Naive thymus-derived CD8-positive, alpha-beta T cell (primary cell): ENCODE measurements at regions not wholly inside any gene's neighbourhood (a gene's known extent, or its start where the extent isn't known, plus 50 kb on each side); places are given as distances from the start of the nearest gene placed in this dataset.

Experiments used
- ATAC-seq, 2 donors: fragments of 150-1000 bp; cut with Tn5 transposase in 1 of 2; sonication (Bioruptor Pico), chemical (Tn5 transposase) in 1 of 2; 1 replicate in 1 of 2; 2 replicates in 1 of 2; pipeline ENCODE4 v1.10.0; 2021; ENCODE audit warnings: mild to moderate bottlenecking in 2 of 2, moderate library complexity in 2 of 2
- POLR2A ChIA-PET: fragments of 350-600 bp; sonication (Branson Sonifier 250); formaldehyde crosslinking; loops from one replicate; lab custom pipeline; 2021; ENCODE audit warnings: antibody characterized with exemption; lab: Charles Lee
- DNase-seq, 10 donors: peaks; one replicate each; pipeline versions ENCODE4 v3.0.0 to v3.0.0-alpha.2; 2020 to 2022
- H3K27ac Mint-ChIP-seq, 10 donors: one replicate each; pipeline ENCODE4 v1.8.0; 2020 to 2022; ENCODE audit warnings: mild to moderate bottlenecking in 10 of 10, mixed read lengths in 10 of 10, moderate library complexity in 4 of 10, inconsistent platforms in 1 of 10
- H3K27me3 Mint-ChIP-seq, 5 donors: one replicate each; pipeline ENCODE4 v1.8.0; 2021 to 2022; ENCODE audit warnings: mixed read lengths in 5 of 5
- H3K36me3 Mint-ChIP-seq, 3 donors: one replicate each; pipeline ENCODE4 v1.8.0; 2020 to 2022; ENCODE audit warnings: mixed read lengths in 3 of 3, mild to moderate bottlenecking in 2 of 3, inconsistent platforms in 1 of 3
- H3K4me1 Mint-ChIP-seq, 4 donors: one replicate each; pipeline ENCODE4 v1.8.0; 2021 to 2022; ENCODE audit warnings: mixed read lengths in 4 of 4
- H3K4me3 Mint-ChIP-seq, 10 donors: one replicate each; pipeline ENCODE4 v1.8.0; 2020 to 2022; ENCODE audit warnings: mild to moderate bottlenecking in 10 of 10, mixed read lengths in 10 of 10, moderate library complexity in 6 of 10, inconsistent platforms in 1 of 10
- H3K9me3 Mint-ChIP-seq, 9 donors: one replicate each; pipeline ENCODE4 v1.8.0; 2020 to 2022; ENCODE audit warnings: mixed read lengths in 9 of 9, mild to moderate bottlenecking in 3 of 9, inconsistent platforms in 1 of 9, moderate library complexity in 1 of 9

DNA sequence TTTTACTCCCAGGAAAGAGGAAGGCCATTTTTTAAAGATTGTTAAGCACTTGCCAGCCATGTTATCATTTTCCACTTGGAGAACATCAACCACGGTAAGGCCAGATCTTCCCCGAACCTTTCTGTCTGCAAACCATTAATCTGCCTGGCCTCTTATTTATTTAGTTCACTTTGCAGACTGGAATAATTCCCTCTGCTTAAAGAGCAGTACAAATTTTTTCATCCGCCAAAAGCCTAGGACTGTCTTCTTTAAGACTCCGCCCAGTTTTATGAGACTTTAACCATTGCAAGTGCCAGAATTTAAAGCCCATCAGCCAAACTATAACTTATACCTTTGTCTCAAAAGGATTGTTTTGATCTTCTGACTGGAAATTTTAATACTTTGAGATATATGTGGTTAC, 426.3 kb downstream of the KCTD12 start:
- no peak overlapping the region for H3K27ac Mint-ChIP-seq
- ATAC-seq, result no peak
- no peaks in the 10 kb centered on the region for H3K4me1 Mint-ChIP-seq
- no peaks in the 10 kb centered on the region for H3K36me3 Mint-ChIP-seq
- H3K9me3 Mint-ChIP-seq, result no peaks in the 10 kb centered on the region
- no peak overlapping the region for H3K4me3 Mint-ChIP-seq
- DNase-seq, result no peak
- H3K27me3 Mint-ChIP-seq, result peaks cover 0 to 6% (median 3%) of the 10 kb centered on the region in 5 donors
- POLR2A ChIA-PET, result no interaction called here

DNA sequence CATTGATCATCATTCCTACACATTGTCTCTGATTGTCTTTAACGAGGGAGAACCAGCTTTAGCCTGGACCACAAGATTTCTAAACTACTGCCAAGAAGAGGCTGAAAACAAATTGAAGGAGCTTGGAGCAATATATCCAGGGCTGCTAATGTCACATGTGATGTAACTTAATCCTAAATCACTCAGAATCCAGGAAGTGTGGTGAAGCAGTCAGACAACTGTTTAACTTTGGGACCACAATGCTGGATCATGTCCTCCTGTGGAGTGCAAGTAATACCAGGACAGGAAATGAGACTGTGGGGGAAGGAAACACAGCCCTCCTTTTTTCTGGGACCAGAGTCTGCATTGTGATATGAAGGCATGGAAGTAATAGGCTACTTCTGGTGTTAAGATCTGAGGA, 430.2 kb downstream of the KCTD12 start:
- Mint-ChIP-seq H3K9me3 (peaks cover 0 to 31% (median 16%) of the 10 kb centered on the region in 9 donors), H3K4me3 (no peak overlapping the region), H3K4me1 (no peaks in the 10 kb centered on the region), H3K36me3 (peaks cover 0 to 15% (median 3%) of the 10 kb centered on the region in 3 donors), H3K27ac (no peak overlapping the region), H3K27me3 (peaks cover 0 to 4% (median 0%) of the 10 kb centered on the region in 5 donors)
- DNase-seq, result no peak
- no peak for ATAC-seq
- POLR2A ChIA-PET, result no interaction called here

DNA sequence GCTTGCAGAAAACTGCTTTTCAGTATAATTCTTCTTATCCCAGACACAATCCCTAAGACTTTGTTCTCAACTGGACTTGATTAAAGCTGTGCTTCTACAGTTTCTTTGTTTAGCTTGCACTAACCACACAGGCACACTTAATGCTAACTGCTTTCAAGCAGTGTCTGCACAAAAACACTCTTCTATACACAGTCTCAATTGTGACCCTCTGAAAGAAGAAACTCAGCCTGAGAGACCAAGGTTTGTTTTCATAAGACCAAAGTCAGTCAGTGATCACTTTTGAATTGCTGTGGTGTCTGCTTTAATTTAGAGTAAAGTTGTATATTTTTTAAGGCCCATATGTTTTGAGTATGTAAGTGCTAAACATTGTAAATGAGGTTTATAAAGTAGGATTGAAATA, 431.2 kb downstream of the KCTD12 start:
- DNase-seq, result no peak
- peaks cover 0 to 35% (median 20%) of the 10 kb centered on the region in 9 donors for H3K9me3 Mint-ChIP-seq
- ATAC-seq, result no peak
- no peaks in the 10 kb centered on the region for H3K4me1 Mint-ChIP-seq
- POLR2A ChIA-PET, result no interaction called here
- peaks cover 0 to 18% (median 3%) of the 10 kb centered on the region in 3 donors for H3K36me3 Mint-ChIP-seq
- H3K27me3 Mint-ChIP-seq, result peaks cover 0 to 4% (median 0%) of the 10 kb centered on the region in 5 donors
- no peak overlapping the region for H3K4me3 Mint-ChIP-seq
- H3K27ac Mint-ChIP-seq, result no peak overlapping the region

DNA sequence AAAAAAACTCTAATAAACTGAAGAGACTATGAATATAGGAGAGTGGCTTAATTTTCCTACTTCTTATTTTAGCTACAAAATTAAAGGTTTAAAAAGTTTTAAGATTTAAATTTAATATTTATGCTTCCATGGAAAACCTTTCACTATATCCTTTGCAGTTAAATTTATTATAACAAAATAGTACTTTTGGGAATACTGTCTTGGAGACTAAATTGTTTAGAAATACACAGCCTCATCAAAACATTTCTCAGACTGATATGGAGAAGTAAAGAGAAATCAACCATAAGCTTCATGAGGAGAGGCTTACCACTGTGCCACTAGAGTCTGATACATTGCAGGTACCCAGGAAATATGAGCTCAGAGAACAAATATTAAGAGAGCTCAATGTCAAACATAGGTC, 436.5 kb downstream of the KCTD12 start:
- Mint-ChIP-seq H3K27me3 (peaks cover 0 to 8% (median 4%) of the 10 kb centered on the region in 5 donors), H3K4me3 (no peak overlapping the region), H3K9me3 (peaks cover 0 to 35% (median 20%) of the 10 kb centered on the region in 9 donors), H3K4me1 (no peaks in the 10 kb centered on the region), H3K27ac (no peak overlapping the region), H3K36me3 (peaks cover 0 to 18% (median 3%) of the 10 kb centered on the region in 3 donors)
- POLR2A ChIA-PET, result interaction anchor here (0.5 kb wide), 1 partner anchor 463 kb away, joined by 3 read pairs; no protein-coding TSS in a partner anchor
- DNase-seq, result no peak
- no peak for ATAC-seq

DNA sequence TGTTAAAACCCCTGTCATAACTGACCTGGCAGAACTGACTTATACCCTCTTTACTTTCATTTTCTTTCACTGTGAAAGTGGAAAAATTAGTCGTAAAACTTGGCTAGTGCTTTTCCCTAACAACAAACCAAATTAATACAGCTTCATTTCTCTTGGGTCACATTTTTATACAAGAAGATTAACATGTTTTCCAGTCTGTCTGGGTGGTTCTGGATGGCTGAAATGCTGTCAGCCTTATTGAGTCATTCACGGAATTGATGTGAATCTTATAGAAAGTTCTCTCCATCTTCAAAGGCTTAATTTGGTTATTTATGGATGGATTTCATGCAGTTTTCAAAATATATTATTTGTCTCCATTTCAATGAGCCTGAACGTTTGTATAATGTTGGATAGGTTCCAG, 440.0 kb downstream of the KCTD12 start:
- Mint-ChIP-seq H3K27me3 (peaks cover 0 to 5% (median 3%) of the 10 kb centered on the region in 5 donors), H3K4me1 (no peaks in the 10 kb centered on the region)

DNA sequence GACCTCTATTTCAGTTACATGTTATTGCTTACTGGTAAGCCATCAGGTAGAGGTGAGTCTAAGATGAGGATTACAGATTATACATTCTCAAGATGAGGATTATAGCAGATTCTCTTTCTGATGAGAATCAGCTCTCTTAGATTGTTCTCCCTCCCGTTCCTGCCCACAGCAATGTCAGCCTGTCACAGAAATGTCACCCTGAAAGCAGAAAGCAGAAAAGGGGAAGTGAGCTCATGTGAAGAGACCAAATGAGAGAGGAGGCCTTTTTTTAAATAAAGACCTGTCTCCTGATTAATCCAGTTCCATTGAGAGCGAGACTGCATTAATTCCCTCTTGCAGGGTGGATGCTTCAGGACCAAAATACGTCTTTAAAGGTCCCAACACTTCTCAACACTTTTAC, 445.6 kb downstream of the KCTD12 start:
- Mint-ChIP-seq H3K27me3 (peaks cover 0 to 10% (median 1%) of the 10 kb centered on the region in 5 donors), H3K9me3 (peaks cover 0 to 7% (median 4%) of the 10 kb centered on the region in 9 donors), H3K36me3 (no peaks in the 10 kb centered on the region), H3K4me1 (peaks cover 0 to 5% (median 0%) of the 10 kb centered on the region in 4 donors), H3K4me3 (no peak overlapping the region), H3K27ac (no peak overlapping the region)
- ATAC-seq (no peak), DNase-seq (no peak)
- POLR2A ChIA-PET, result no interaction called here

More for the DNA sequence above, 440.0 kb downstream of the KCTD12 start:
- Mint-ChIP-seq H3K27ac (no peak overlapping the region), H3K4me3 (no peak overlapping the region), H3K9me3 (peaks cover 0 to 15% (median 8%) of the 10 kb centered on the region in 9 donors), H3K36me3 (peaks cover 0 to 6% (median 0%) of the 10 kb centered on the region in 3 donors)
- DNase-seq, result no peak
- no peak for ATAC-seq
- POLR2A ChIA-PET, result no interaction called here

DNA sequence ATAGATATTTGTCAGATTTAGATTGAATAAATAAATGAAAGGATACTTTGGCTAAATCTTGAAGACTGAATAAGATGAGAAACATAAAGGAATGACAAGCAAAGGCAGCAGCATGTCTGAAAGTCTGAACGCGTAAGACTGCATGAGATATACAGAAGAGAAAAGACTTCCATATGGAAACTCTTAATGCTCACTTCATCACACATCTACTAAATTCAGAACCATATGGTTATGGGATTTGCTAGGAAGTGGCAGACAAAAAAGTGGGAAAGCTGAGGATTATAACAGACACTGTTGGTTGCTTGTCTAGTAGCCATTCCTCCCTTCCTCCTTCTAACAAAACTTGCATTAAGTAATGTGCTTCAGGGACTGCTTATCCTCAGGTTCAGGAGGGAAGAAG, 446.7 kb downstream of the KCTD12 start:
- POLR2A ChIA-PET, result no interaction called here
- H3K36me3 Mint-ChIP-seq, result no peaks in the 10 kb centered on the region

DNA sequence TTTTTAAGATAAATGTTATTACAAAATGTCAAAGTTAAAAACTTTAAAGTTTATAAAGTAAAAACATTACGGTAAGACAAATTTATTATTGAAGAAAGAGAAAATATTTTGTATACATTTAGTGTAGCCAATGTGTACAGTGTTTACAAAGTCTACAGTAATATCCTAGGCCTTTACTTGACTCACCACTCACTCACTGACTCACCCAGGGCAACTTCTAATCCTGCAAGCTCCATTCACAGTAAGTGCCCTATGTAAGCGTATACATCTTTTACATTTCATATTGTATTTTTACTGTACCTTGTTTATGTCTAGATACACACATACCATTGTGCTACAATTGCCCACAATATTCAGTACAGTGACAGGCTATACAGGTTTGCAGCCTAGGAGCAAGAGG, 448.2 kb downstream of the KCTD12 start:
- peaks cover 0 to 3% (median under 1%) of the 10 kb centered on the region in 9 donors for H3K9me3 Mint-ChIP-seq
- H3K4me3 Mint-ChIP-seq, result no peak overlapping the region
- peaks cover 0 to 10% (median 0%) of the 10 kb centered on the region in 5 donors for H3K27me3 Mint-ChIP-seq
- no peak for DNase-seq
- POLR2A ChIA-PET, result no interaction called here
- no peaks in the 10 kb centered on the region for H3K36me3 Mint-ChIP-seq
- H3K4me1 Mint-ChIP-seq, result peaks cover 0 to 5% (median 0%) of the 10 kb centered on the region in 4 donors
- H3K27ac Mint-ChIP-seq, result no peak overlapping the region
- no peak for ATAC-seq

More for the DNA sequence above, 446.7 kb downstream of the KCTD12 start:
- no peak overlapping the region for H3K27ac Mint-ChIP-seq
- no peak for DNase-seq
- no peak for ATAC-seq
- peaks cover 0 to 10% (median 0%) of the 10 kb centered on the region in 5 donors for H3K27me3 Mint-ChIP-seq
- peaks cover 0 to 5% (median 0%) of the 10 kb centered on the region in 4 donors for H3K4me1 Mint-ChIP-seq
- H3K4me3 Mint-ChIP-seq, result no peak overlapping the region
- H3K9me3 Mint-ChIP-seq, result peaks cover 0 to 7% (median 3%) of the 10 kb centered on the region in 9 donors

DNA sequence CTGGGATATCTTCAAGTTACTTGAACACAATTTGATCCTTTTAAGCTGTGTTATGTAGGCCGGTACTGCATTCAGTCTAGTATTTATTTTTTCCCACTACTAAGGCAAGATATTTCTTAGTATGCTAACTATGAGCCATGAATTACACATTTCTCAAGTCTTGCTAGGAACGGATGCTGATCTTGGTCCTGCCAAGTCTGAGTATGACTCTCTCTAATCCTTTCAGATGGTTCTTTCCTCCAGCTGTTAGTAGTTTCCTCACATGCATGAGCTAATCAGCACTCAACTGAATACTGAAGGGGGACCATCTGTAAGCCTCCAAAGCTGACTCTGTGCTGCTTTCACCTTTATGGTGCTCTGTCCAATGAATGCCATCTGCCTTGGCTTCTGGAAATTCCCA, 460.3 kb downstream of the KCTD12 start:
- no peaks in the 10 kb centered on the region for H3K36me3 Mint-ChIP-seq
- DNase-seq, result no peak
- POLR2A ChIA-PET, result no interaction called here
- H3K27me3 Mint-ChIP-seq, result peaks cover 0 to 20% (median 2%) of the 10 kb centered on the region in 5 donors
- no peak overlapping the region for H3K27ac Mint-ChIP-seq
- H3K4me3 Mint-ChIP-seq, result no peak overlapping the region
- no peak for ATAC-seq
- no peaks in the 10 kb centered on the region for H3K9me3 Mint-ChIP-seq
- H3K4me1 Mint-ChIP-seq, result no peaks in the 10 kb centered on the region

DNA sequence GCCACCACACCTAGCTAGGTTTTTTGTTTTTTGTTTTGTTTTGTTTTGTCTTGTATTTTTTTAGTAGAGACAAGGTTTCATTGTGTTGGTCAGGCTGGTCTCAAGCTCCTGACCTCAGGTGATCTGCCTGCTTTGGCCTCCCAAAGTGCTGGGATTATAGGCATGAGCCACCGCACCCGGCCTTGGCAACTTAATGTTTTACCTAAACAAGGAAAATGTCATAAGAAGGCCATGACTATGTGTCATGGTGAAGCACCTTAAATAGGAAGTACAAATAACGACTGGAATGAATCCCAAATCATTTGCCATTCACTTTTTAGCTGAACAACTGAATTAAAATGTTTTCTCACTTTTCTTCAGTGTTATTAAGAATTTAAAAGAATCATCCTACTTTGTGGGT, 465.2 kb downstream of the KCTD12 start:
- no peak for ATAC-seq

DNA sequence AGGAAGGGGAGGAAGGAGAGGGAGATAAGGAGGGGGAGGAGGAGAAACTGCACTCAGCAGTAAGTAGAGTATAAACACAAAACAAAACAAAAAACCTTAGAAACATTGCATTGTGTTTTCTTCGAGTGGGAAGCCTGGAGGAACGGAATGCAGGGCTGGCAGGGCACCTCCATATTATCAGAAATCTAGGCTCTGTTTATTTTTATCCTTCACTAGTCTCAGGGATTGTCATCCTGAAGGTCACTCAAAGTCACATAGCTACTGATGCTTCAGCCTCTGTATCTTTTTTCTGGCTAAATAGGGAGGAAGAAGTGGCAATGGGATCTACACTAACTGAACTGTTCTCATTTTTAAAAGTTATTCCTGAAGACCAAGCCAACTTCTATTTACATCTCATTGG, 467.8 kb downstream of the KCTD12 start:
- Mint-ChIP-seq H3K4me3 (no peak overlapping the region), H3K36me3 (no peaks in the 10 kb centered on the region), H3K4me1 (no peaks in the 10 kb centered on the region), H3K27ac (no peak overlapping the region), H3K27me3 (peaks cover 0 to 10% (median 0%) of the 10 kb centered on the region in 5 donors), H3K9me3 (no peaks in the 10 kb centered on the region)
- POLR2A ChIA-PET, result no interaction called here
- DNase-seq (no peak), ATAC-seq (no peak)

More for the DNA sequence above, 465.2 kb downstream of the KCTD12 start:
- no peak for DNase-seq
- Mint-ChIP-seq H3K4me3 (no peak overlapping the region), H3K27me3 (peaks cover 0 to 10% (median 0%) of the 10 kb centered on the region in 5 donors), H3K9me3 (no peaks in the 10 kb centered on the region), H3K4me1 (no peaks in the 10 kb centered on the region), H3K27ac (no peak overlapping the region), H3K36me3 (no peaks in the 10 kb centered on the region)
- POLR2A ChIA-PET, result no interaction called here

DNA sequence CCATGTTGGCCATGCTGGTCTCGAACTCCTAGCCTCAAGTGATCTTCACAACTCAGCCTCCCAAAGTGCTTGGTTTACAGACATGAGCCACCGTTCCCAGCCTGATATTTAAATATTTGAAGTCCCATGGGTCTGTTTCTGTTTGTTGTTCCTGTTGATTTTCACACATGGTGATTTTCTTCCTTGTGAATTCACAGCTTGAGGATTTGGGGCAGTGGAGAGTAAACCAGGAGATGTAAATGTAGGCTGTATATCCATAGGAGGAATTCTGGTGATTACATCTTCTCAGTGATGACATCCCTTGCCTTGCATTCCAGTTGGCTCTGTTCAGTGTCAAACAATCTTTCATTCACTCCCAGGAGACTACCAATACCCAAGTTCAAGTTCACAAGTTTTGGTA, 471.9 kb downstream of the KCTD12 start:
- Mint-ChIP-seq H3K9me3 (no peaks in the 10 kb centered on the region), H3K36me3 (no peaks in the 10 kb centered on the region), H3K4me3 (no peak overlapping the region), H3K27ac (no peak overlapping the region), H3K4me1 (peaks cover 0 to 6% (median 2%) of the 10 kb centered on the region in 4 donors), H3K27me3 (peaks cover 0 to 6% (median 0%) of the 10 kb centered on the region in 5 donors)
- POLR2A ChIA-PET, result no interaction called here
- DNase-seq, result no peak
- ATAC-seq, result no peak

DNA sequence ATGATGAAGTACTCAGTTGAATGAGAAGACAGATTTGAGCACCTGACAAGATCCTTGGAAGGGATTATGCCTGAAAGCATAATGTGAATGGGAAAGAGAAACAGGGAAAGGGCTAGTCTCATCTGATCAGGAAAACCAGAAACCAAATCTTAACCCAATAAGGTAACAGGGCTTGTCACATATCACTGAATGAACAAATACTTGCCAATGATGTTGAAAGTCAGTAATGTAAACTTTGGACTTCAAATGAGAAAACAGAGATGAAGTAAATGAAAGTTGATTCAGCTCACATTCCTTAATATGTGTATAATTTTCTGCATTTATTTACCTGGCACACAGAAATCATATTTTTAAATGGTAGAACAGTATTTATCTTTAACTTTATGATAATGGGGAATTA, 480.0 kb downstream of the KCTD12 start:
- Mint-ChIP-seq H3K27me3 (peaks cover 0 to 3% (median 0%) of the 10 kb centered on the region in 5 donors), H3K4me3 (no peak overlapping the region), H3K4me1 (peaks cover 0 to 5% (median 2%) of the 10 kb centered on the region in 4 donors), H3K36me3 (no peaks in the 10 kb centered on the region), H3K27ac (no peak overlapping the region), H3K9me3 (no peaks in the 10 kb centered on the region)
- DNase-seq (no peak), ATAC-seq (no peak)
- POLR2A ChIA-PET, result no interaction called here

DNA sequence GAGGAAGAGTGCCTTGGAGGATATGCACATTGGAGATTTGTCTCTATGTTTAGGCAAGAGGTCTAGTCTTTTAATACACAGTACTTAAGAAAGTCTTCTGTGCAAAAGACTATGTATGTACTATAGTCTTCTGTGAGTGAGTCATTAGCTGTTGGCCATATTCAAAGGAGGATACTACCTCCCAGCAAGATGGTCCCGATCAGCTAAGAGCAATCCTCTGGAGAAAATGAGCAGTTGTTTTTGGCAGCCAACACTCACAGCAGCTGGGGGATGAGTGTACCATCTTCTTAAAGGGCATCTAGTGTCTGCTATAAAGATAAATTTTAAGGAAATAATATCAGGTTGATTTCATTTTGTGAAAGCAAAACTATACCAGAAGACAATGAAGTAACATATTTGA, 487.8 kb downstream of the KCTD12 start:
- H3K9me3 Mint-ChIP-seq, result peaks cover 0 to 4% (median 0%) of the 10 kb centered on the region in 9 donors
- ATAC-seq (no peak), DNase-seq (no peak)
- no peaks in the 10 kb centered on the region for H3K36me3 Mint-ChIP-seq
- H3K4me1 Mint-ChIP-seq, result peaks cover 0 to 2% (median 0%) of the 10 kb centered on the region in 4 donors
- no peak overlapping the region for H3K4me3 Mint-ChIP-seq
- H3K27ac Mint-ChIP-seq, result peak overlapping the region in 1 of 10 donors; percentile 72
- POLR2A ChIA-PET, result no interaction called here
- peaks cover 0 to 8% (median 0%) of the 10 kb centered on the region in 5 donors for H3K27me3 Mint-ChIP-seq
